Skeletal muscle cell (primary cell): ENCODE measurements at regions not wholly inside any gene's neighbourhood (a gene's known extent, or its start where the extent isn't known, plus 50 kb on each side); places are given as distances from the start of the nearest gene placed in this dataset.
"Not testable (repeated sequence)": the region's sequence is repeated elsewhere in the genome, so short reads cannot be mapped to it uniquely, and the experiment has no call there.

Experiments
- DNase-seq: peaks from one replicate; pipeline ENCODE4 v3.0.0-alpha.2; 2010; ENCODE audit warnings: low read depth
- H3K4me3 ChIP-seq: 2 replicates; pipeline ENCODE4 v1.5.1; 2011; ENCODE audit warnings: low read depth, mild to moderate bottlenecking, control low read depth, low read length, moderate library complexity

DNA sequence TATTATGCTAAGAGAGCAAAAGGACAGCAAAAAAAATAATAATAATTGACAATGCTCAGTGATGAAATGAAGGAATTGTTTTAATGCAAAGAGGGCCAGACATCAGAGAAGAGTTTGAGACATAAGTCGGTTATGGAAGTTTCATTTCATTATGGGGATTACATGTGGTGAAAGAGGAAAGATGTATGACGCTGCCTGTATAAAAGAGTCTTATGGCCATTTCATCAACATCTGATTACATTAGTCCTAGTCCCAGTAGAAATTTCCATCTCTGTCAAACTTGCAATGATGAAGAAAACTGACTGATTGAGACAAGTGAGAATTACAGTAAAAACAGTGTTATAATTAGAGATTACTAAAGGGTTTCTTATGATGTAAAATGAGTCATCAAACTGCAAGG lies 900.6 kb upstream of the CDH9 start:
- DNase-seq, result no peak
- H3K4me3 ChIP-seq, result no peak overlapping the region

DNA sequence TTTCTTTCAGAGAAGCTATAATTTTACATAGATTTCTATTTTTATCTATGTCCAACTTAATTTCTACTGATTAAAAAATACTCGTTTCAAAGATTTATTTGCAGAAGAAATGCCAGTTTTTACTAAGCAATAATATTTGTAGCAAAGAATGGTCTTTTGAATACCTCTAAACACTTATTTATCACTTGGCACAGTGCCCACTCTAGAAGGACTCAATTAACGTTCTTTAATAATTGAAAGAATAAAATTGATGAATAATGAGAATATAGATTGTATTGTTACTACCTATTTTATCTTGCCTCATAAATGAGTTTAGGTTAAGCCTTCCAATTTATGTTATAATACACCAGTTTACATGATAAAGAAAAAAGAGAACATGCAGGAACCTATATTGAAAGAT lies 889.7 kb upstream of the CDH9 start:
- DNase-seq, result no peak
- no peak overlapping the region for H3K4me3 ChIP-seq

DNA sequence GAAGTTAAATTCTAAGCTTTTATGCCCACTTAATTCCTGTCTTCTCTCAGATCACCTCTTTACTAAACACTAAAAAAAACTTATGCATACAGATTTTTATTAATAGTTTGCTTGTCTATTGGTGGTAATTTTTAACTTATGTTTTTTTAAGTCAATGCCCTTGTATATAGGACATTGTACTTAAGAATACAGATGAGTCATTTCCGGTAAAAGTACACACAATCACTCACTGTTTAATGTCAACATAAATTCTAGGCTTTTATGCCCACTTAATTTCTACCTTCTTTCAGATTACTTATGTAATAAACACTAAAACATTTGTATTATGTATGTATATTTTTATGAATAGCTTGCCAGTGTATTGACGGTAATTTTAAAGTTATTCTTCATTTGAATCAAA lies 872.8 kb upstream of the CDH9 start:
- no peak overlapping the region for H3K4me3 ChIP-seq
- no peak for DNase-seq

DNA sequence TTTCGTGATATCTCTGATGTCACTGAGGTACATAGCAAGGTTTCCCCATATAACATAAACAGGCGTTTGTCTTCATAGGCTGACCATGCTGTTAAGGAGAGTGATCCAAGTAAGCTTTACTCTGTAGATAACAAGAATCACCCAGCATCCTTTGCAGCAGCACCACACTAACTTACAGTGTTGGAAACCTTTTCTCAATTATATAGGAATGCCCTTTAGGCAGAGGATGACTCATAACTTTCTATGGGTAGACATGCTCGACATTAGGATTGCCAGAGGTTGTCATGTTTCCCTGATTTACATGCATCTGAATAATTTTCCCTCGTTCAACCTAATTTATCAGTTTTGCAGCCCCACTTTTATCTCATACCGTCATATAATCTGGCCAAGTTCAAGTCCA lies 870.0 kb upstream of the CDH9 start:
- H3K4me3 ChIP-seq, result no peak overlapping the region

DNA sequence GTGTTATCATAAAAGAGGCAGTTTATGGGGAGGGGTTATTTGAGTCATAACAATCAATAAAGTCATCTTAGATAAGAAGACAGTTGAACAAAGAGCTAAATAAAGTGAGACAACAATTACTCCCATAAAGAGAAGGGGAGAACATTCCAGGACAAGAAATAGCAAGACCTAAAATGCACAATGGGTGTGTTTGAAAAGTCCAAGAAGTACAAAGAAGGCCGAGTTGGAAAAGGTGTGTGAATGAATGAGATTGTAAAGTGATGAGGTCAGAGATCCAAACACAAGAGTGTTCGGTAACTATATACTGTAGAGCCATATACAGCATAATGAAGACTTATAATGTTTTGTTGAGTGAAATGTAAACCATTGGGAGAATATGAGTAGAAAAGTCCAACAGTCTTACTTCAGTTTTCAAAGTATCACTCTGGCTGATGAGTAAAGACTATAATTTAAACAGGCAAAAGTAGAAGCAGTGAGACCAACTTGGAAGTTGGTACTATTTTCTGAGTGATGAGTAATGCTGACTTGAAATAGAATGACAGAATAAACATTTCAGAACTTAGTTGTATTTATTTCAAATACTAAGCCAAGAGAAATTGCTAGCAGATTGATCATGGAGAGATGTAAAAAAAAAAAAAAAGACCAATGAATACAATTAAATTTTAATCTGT lies 868.7 kb upstream of the CDH9 start:
- H3K4me3 ChIP-seq, result no peak overlapping the region
- DNase-seq, result peak; percentile 1

More for the DNA sequence above, 870.0 kb upstream of the CDH9 start:
- DNase-seq, result no peak

DNA sequence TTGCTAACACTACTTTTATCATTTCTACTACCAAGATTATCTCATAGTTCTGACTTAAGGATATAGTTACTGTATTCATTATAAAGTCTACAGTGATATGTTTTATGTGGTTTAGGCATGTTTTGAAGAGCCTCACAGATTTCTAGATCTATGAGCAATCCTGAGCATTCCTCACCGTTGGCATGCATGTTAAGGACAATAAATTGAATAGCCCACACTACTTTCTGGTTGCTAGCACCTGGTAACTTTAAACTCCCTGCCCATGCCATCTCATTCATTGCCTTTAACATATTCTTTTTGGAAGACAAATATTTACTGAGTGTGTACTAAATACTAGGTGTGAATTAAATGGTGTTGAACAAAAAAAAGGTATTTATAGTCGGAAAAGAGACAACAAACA lies 868.1 kb upstream of the CDH9 start:
- H3K4me3 ChIP-seq, result no peak overlapping the region
- DNase-seq, result no peak

DNA sequence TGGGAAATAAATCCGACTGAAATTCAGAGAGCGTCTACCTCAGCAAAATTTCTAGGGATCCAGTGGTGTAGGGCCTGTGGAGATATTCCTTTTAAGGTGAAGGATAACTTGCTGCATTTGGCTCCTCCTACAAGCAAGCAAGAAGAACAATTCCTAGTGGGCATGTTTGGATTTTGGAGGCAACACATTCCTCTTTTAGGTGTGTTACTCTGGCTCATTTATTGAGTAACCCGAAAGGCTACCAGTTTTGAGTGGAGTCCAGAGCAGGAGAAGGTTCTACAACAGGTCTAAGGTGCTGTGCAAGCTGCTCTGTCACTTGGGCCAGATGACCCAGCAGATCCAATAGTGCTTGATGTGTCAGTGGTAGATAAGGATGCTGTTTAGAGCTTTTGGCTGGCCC lies 862.4 kb upstream of the CDH9 start:
- DNase-seq, result no peak
- no peak overlapping the region for H3K4me3 ChIP-seq

DNA sequence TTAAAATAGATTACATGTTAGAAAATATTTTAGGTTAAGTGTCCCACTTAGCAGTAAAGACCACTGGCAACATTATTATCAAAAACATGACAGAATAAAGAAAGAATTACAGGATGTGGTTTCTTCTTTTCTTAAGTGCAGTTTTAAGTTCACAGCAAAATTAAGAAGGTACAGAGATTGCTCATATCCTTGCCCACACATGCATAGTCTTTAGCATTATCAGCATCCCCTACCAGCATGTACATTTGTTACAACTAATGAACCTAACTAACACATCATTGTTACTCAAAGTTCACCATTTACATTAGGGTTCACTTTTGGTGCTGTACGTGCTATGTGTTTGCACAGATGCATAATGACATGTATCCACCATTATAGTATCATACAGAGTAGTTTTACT lies 837.7 kb upstream of the CDH9 start:
- no peak overlapping the region for H3K4me3 ChIP-seq
- DNase-seq, result no peak

DNA sequence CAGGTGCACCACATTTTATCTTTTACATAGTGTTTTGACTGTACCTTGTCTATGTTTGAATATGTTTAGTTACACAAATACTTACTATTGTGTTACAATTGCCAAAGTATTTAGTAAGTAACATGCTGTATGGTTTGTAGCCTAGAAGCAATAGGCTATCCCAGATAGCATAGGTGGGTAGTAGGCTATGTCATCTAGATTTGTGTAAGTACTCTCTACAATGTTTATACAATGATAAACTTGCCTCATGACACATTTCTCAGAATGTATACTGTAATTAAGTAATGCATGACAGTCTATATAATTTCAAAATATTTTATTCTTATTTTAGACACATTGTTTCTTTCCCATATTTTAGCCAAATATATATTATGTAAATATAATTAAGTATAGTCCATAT lies 836.8 kb upstream of the CDH9 start:
- no peak for DNase-seq

DNA sequence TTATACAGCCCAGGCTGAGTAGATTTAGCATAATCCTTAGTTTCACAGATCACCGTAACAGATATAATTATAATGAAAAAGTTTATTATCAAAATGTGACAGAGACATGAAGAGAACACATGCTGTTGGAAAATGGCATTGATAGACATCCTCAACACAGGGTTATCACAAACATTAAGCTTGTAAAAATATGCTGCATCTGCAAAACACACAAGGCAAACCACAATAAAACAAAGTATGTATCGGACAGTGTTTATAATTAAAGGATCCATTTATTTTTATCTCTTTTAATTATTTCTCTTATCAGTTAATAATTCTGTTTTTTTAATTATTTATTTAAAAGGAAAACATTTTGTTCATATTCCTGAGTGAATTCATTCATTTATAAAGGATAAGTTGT lies 829.9 kb upstream of the CDH9 start:
- H3K4me3 ChIP-seq, result no peak overlapping the region
- no peak for DNase-seq

More for the DNA sequence above, 836.8 kb upstream of the CDH9 start:
- H3K4me3 ChIP-seq, result no peak overlapping the region

DNA sequence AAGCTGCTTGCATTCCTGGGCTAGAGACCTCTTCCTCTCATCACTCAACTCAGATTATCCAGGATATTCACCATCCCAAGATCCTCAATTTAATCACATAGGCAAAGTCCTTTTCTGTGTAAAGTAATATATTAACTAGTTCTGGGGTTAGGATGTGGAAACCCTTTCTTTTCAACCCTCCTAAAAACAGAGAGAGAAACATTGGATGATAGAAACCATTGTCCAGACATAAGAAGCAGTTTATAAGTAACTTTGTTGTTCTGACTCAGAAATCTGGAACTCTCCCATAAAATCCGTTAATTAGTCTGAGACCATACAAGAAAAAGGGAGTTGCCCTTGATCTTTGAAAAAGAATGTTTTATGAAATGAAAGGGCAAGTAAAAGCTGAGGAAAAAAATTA lies 817.1 kb upstream of the CDH9 start:
- no peak for DNase-seq
- no peak overlapping the region for H3K4me3 ChIP-seq

DNA sequence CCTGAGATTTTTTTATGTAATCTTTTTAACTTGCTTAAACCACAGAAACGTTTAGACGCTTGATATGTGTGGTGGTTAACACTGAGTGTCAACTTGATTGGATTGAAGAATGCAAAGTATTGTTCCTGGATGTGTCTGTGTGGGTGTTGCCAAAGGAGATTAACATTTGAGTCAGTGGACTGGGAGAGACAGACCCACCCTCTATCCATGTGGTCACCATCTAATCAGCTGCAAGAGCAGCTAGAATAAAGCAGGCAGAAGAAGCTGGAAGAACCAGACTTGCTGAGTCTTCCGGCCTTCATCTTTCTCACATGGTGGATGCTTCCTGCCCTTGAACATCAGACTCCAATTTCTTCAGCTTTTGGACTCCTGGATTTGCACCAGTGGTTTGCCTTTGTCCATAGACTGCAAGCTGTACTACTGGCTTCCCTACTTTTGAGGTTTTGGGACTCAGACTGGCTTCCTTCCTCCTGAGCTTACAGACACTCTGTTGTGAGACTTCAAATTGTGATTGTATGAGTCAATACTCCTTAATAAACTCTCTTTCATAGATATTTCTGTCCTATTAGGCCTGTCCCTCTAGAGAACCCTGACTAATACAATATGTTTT lies 816.0 kb upstream of the CDH9 start:
- no peak overlapping the region for H3K4me3 ChIP-seq
- DNase-seq, result no peak

DNA sequence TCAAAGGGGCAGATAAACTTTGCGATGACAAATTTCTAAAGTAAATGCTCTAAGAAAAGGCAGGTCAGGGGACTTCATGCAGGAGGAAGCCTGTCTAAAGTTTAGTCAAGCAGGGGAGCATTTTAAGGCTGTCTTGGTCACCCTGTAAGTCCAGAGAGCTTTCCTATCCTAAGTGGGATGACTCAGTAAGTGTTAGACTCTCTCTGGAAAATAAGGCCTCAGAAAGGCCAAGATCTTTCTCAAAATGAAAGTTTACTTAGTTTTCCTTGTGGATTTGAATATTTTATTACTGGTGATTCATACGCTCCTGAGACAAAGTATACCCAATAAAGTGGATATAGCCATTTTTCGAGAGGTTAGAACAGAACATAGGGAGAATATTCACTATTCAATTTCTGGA lies 806.9 kb upstream of the CDH9 start:
- H3K4me3 ChIP-seq, result no peak overlapping the region
- peak; percentile 10 for DNase-seq

DNA sequence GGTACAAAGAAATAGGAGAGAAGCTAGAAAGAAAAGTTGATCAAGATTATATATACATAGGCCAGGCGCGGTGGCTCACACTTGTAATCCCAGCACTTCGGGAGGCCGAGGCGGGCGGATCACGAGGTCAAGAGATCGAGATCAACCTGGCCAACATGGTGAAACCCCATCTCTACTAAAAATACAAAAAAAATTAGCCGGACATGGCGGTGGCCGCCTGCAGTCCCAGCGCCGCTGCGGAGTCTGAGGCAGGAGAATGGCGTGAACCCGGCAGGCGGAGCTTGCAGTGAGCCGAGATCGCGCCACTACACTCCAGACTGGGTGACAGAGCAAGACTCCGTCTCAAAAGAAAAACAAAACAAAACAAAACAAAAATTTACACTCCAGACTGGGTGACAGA lies 798.3 kb upstream of the CDH9 start:
- not testable (repeated sequence) for DNase-seq, H3K4me3 ChIP-seq

DNA sequence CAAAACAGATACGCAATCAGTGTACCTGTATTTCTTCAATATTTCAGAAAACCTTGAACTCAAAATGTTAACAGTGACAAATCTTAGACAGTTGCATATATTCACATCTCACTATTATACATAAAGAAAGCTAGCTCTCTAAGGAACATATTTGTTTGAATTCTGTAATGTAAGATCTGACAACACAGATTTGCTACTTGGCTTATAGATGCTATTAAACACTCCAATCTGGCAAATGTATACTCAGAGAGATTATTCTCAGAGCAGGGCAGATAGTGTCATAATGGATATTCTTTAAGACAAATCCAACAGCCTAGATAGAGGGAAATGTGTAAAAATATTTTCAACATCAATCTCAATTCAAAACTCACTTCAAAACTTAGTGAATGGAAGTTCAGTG lies 794.5 kb upstream of the CDH9 start:
- no peak overlapping the region for H3K4me3 ChIP-seq
- DNase-seq, result no peak

DNA sequence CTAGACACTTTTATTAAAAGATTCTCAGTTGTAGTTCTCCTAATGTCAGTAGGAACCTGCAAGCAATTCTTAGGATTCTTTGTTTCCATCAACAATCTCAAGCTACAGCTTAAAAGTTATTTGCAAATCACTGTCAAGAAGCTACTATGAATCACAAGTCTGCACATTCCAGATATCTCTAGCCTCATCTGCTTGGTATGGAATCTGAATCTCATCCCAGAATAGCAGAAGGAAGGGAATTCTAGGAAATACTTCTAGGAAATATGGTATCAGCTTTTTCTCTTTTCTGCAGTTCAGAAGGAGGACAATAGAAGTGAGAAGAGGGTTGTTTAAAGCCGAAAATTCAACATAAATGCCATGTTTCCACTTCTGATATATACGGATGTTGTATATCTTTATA lies 792.2 kb upstream of the CDH9 start:
- peak; percentile 23 for DNase-seq
- no peak overlapping the region for H3K4me3 ChIP-seq

DNA sequence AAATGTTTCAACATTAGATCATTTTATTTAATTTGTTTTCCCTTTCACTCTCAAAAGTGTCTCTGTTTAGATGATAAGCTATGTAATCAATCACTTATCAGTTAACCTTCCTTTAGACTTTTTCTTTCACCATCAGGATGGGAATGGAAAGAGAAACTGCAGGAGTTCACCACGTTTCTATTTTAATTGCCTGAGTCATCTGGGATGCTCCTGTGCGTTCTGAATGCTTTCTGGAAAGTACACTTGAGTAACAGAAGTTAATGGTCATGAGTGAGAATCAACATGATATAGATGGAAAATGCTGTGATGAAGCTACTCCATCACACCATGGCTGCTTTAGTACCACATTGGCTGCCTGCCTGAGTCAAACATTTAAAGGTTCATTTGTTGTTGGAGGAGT lies 783.3 kb upstream of the CDH9 start:
- peak; percentile 5 for DNase-seq
- H3K4me3 ChIP-seq, result no peak overlapping the region

DNA sequence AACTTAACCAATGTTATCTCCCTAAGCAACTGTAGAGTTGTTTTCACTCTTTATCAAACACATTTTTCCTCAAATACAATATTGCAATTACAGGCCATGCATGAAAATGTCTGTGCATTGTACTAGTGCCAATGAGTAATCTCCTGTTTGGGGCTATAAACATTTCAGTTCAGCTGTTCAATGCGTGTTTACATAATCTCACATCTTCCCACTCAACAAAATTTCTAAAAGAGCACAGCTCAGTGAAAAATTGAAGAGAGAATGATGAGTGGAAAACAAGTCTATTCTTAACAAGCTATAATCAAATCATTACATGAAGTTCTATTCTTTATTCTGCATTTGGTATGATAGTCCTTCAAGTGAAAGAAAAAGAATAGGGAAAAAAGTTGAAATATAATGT lies 780.5 kb upstream of the CDH9 start:
- no peak overlapping the region for H3K4me3 ChIP-seq
- DNase-seq, result no peak

DNA sequence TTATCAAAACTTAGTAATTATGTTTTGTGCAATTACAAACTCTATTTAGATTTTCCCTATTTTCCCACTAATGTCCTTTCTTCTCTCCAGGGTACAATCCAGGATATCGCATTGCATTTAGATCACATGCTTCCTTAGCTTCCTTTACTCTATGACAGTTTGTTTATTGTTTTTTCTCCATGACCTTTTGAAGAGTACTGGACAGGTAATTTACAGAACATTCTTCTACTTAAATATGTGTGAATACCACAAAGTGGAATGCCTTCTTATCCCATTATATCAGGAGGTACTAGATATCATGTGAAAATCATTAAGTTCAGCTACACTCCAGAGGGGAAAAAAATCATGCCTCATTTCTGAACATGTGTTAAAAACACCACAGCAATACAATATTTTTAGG lies 776.6 kb upstream of the CDH9 start:
- DNase-seq, result no peak
- no peak overlapping the region for H3K4me3 ChIP-seq

DNA sequence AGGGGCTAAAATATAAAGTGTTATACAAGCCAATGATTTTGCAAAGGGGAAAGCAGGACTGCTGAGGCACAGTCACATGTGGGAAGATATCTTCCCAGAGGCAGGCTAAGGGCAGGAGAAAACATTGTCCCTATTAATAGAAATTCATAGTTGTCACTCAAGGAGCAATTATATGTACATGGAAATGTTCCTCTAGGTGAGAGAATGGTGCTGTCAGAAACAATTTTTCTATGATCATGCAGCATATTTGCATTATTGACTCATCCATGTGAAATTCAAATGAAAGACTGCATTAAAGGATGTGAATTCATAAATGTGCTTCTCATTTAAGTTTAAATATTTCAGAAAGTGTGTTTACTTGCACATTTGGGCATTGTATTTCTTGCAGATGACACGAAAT lies 775.9 kb upstream of the CDH9 start:
- DNase-seq, result no peak

DNA sequence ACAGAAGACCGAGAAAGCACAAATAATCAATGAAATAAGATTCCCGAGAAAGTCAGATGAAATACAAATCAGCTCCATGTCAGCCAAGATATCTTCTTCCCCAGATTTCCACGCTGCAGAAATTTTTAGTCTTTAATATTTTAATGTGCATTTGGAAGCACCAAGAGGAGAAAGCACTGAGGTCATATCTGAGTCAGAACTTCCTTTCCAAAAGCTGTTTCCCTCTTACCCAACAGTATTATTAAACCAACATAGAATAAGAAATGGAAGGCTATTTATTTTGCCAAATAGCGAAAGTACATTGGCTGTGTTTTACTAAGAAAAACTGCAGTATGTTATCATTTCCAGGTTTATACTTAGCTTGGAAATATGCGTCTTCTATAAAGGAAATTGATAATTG lies 772.1 kb upstream of the CDH9 start:
- H3K4me3 ChIP-seq, result no peak overlapping the region
- peak; percentile 12 for DNase-seq

More for the DNA sequence above, 775.9 kb upstream of the CDH9 start:
- H3K4me3 ChIP-seq, result no peak overlapping the region

DNA sequence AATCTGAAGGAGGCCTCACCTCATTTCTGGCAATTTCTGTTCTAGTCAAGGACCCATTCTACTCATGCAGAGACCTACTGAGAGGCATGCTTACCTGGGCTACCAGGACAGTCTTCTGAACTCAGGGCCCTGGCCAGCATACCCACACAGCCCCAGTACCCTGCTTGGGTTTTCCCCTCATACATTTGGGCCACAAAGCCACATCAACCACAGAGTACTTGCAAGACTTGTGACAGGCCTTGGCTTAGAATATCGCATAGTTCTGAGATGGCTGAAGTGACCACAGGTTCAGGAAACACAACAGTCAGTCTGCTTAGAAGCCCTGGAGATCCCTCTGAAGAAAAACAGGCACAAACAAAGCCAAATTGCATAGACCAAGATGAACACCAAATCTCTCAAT lies 758.8 kb upstream of the CDH9 start:
- DNase-seq, result no peak

More for the DNA sequence above, 758.8 kb upstream of the CDH9 start:
- H3K4me3 ChIP-seq, result no peak overlapping the region
